T-cell (primary cell): ENCODE measurements at regions not wholly inside any gene's neighbourhood (a gene's known extent, or its start where the extent isn't known, plus 50 kb on each side); places are given as distances from the start of the nearest gene placed in this dataset.

ENCODE experiments used
- ATAC-seq, 4 experiments: fragments of 200-7000 bp in 3 of 4; fragments of 150-1000 bp in 1 of 4; cut with Tn5 transposase; replicated peaks in 1 of 4; 1 replicate in 3 of 4; 2 replicates in 1 of 4; pipeline ENCODE4 v1.10.0; 2021; ENCODE audit warnings: moderate library complexity in 3 of 4, mild to moderate bottlenecking in 2 of 4, moderate number of reproducible peaks in 1 of 4
- CTCF ChIA-PET, 2 donors: fragments of 300-600 bp; sonication (Branson Sonifier 250); formaldehyde crosslinking; loops; one replicate each; lab custom pipeline; 2022; ENCODE audit warnings: antibody characterized with exemption in 2 of 2; lab: Charles Lee
- POLR2A ChIA-PET, 2 donors: fragments of 300-600 bp; sonication (Branson Sonifier 250); formaldehyde crosslinking; loops; one replicate each; lab custom pipeline; 2022; ENCODE audit warnings: antibody characterized with exemption in 2 of 2; lab: Charles Lee
- DNase-seq, 35 experiments: peaks; one replicate each; pipeline versions ENCODE4 v3.0.0 to v3.0.0-alpha.2; 2013 to 2023
- H3K27ac ChIP-seq: one replicate; pipeline ENCODE4 v1.5.1; 2013; ENCODE audit warnings: low read length
- H3K27me3 ChIP-seq, 2 experiments: replicated peaks in 1 of 2; 1 replicate in 1 of 2; 2 replicates in 1 of 2; pipeline versions ENCODE4 v1.6.1 to v1.7.0; 2013; ENCODE audit warnings: low read length in 1 of 2, mixed read lengths in 1 of 2; ENCODE audit not compliant: control insufficient read depth in 2 of 2, insufficient read depth in 2 of 2; ENCODE audit errors: extremely low read depth in 1 of 2
- H3K36me3 ChIP-seq, 2 donors: 1 replicate in 1 of 2; 2 replicates in 1 of 2; pipeline versions ENCODE4 v1.6.1 to v1.7.0; 2013; ENCODE audit warnings: low read length in 1 of 2; ENCODE audit not compliant: control insufficient read depth in 2 of 2, insufficient read depth in 1 of 2; ENCODE audit errors: extremely low read depth in 1 of 2
- H3K4me1 ChIP-seq, 2 experiments: 1 replicate in 1 of 2; 2 replicates in 1 of 2; pipeline versions ENCODE4 v1.6.1 to v1.7.0; 2013; ENCODE audit warnings: low read length in 2 of 2, mixed read lengths in 1 of 2; ENCODE audit not compliant: insufficient read depth in 2 of 2, control insufficient read depth in 1 of 2; ENCODE audit errors: extremely low read depth in 1 of 2
- H3K4me3 ChIP-seq, 2 donors: 1 replicate in 1 of 2; 2 replicates in 1 of 2; pipeline versions ENCODE4 v1.5.1 to v1.7.0; 2013; ENCODE audit warnings: mild to moderate bottlenecking in 2 of 2, low read length in 1 of 2, moderate library complexity in 1 of 2; ENCODE audit not compliant: control insufficient read depth in 1 of 2; ENCODE audit errors: extremely low read depth in 1 of 2
- H3K9me3 ChIP-seq: 2 replicates; pipeline ENCODE4 v1.7.0; 2013
- H3K27ac Mint-ChIP-seq, 2 donors: one replicate each; pipeline ENCODE4 v1.8.0; 2020 to 2021; ENCODE audit warnings: mild to moderate bottlenecking in 2 of 2, mixed read lengths in 2 of 2
- H3K27me3 Mint-ChIP-seq, 2 donors: one replicate each; pipeline ENCODE4 v1.8.0; 2021 to 2022; ENCODE audit warnings: mixed read lengths in 2 of 2
- H3K36me3 Mint-ChIP-seq: one replicate; pipeline ENCODE4 v1.8.0; 2021; ENCODE audit warnings: mixed read lengths
- H3K4me1 Mint-ChIP-seq, 3 donors: one replicate each; pipeline ENCODE4 v1.8.0; 2020 to 2022; ENCODE audit warnings: mixed read lengths in 3 of 3, mild to moderate bottlenecking in 1 of 3
- H3K4me3 Mint-ChIP-seq, 3 donors: one replicate each; pipeline ENCODE4 v1.8.0; 2020 to 2022; ENCODE audit warnings: mild to moderate bottlenecking in 3 of 3, mixed read lengths in 3 of 3, moderate library complexity in 3 of 3
- H3K9me3 Mint-ChIP-seq, 3 donors: one replicate each; pipeline ENCODE4 v1.8.0; 2020 to 2022; ENCODE audit warnings: mixed read lengths in 3 of 3
- WGBS: methylation state at CpG from one replicate; pipeline ENCODE4 v1.1.5; 2013; ENCODE audit warnings: missing lambda C conversion rate; ENCODE audit not compliant: insufficient coverage; 5-methylcytosine and 5-hydroxymethylcytosine counted together

- H3K27ac ChIP-seq: no peak overlapping the region
- Mint-ChIP-seq H3K27me3 (no peaks in the 10 kb centered on the region), H3K27ac (no peak overlapping the region), H3K4me1 (no peaks in the 10 kb centered on the region), H3K36me3 (no peaks in the 10 kb centered on the region), H3K9me3 (peaks cover 0 to 2% (median 0%) of the 10 kb centered on the region in 3 donors), H3K4me3 (no peak overlapping the region)
- ChIA-PET CTCF (no interaction called here), POLR2A (no interaction called here)
- no peak overlapping the region for H3K4me3 ChIP-seq
- no peak for ATAC-seq
- no peaks in the 10 kb centered on the region for H3K9me3 ChIP-seq
- no peaks in the 10 kb centered on the region for H3K27me3 ChIP-seq
- no peaks in the 10 kb centered on the region for H3K36me3 ChIP-seq
- WGBS: no CpG with 5 or more reads among the region's 1 CpG
- no peak for DNase-seq
- no peaks in the 10 kb centered on the region for H3K4me1 ChIP-seq
Observed at GRCh38 chr2:137770166-137770565, 194.1 kb upstream of the HNMT start.

- Mint-ChIP-seq H3K36me3 (no peaks in the 10 kb centered on the region), H3K27me3 (no peaks in the 10 kb centered on the region), H3K9me3 (peaks cover 0 to 1% (median 0%) of the 10 kb centered on the region in 3 donors), H3K27ac (no peak overlapping the region), H3K4me3 (no peak overlapping the region), H3K4me1 (no peaks in the 10 kb centered on the region)
- H3K27me3 ChIP-seq: no peaks in the 10 kb centered on the region
- no peak overlapping the region for H3K4me3 ChIP-seq
- no peaks in the 10 kb centered on the region for H3K9me3 ChIP-seq
- H3K27ac ChIP-seq: no peak overlapping the region
- no peaks in the 10 kb centered on the region for H3K36me3 ChIP-seq
- no peak for ATAC-seq
- no peak for DNase-seq
- H3K4me1 ChIP-seq: no peaks in the 10 kb centered on the region
- CTCF ChIA-PET: no interaction called here
- WGBS: no CpG with 5 or more reads among the region's 1 CpG
- POLR2A ChIA-PET: no interaction called here
Observed at GRCh38 chr2:137771064-137771463, 193.2 kb upstream of the HNMT start.

- CTCF ChIA-PET: no interaction called here
- H3K4me1 Mint-ChIP-seq: no peaks in the 10 kb centered on the region
Observed at GRCh38 chr2:137772451-137772850, 191.8 kb upstream of the HNMT start.

GRCh38 chr2:137775529-137775928, 188.7 kb upstream of the HNMT start:
- H3K27ac Mint-ChIP-seq: no peak overlapping the region
- no peak for ATAC-seq
- CTCF ChIA-PET: no interaction called here

More at GRCh38 chr2:137772451-137772850, 191.8 kb upstream of the HNMT start:
- Mint-ChIP-seq H3K36me3 (no peaks in the 10 kb centered on the region), H3K27ac (no peak overlapping the region), H3K27me3 (no peaks in the 10 kb centered on the region), H3K9me3 (no peaks in the 10 kb centered on the region), H3K4me3 (no peak overlapping the region)
- no peak for ATAC-seq
- no peaks in the 10 kb centered on the region for H3K36me3 ChIP-seq
- H3K9me3 ChIP-seq: no peaks in the 10 kb centered on the region
- H3K4me3 ChIP-seq: no peak overlapping the region
- no peaks in the 10 kb centered on the region for H3K27me3 ChIP-seq
- no peak for DNase-seq
- H3K4me1 ChIP-seq: no peaks in the 10 kb centered on the region
- no peak overlapping the region for H3K27ac ChIP-seq
- 60% methylated on average over 2 of the region's 3 CpGs for WGBS
- POLR2A ChIA-PET: no interaction called here

GRCh38 chr2:137776697-137777096, 187.6 kb upstream of the HNMT start:
- Histone ChIP-seq H3K27ac (no peak overlapping the region), H3K4me3 (no peak overlapping the region), H3K4me1 (no peaks in the 10 kb centered on the region), H3K36me3 (no peaks in the 10 kb centered on the region), H3K27me3 (no peaks in the 10 kb centered on the region), H3K9me3 (no peaks in the 10 kb centered on the region)
- Mint-ChIP-seq H3K9me3 (peaks cover 0 to 4% (median 0%) of the 10 kb centered on the region in 3 donors), H3K27me3 (no peaks in the 10 kb centered on the region), H3K27ac (no peak overlapping the region), H3K36me3 (no peaks in the 10 kb centered on the region), H3K4me3 (no peak overlapping the region), H3K4me1 (no peaks in the 10 kb centered on the region)
- DNase-seq (no peak), ATAC-seq (no peak)
- 50% methylated on average over 1 of the region's 3 CpGs for WGBS
- ChIA-PET CTCF (no interaction called here), POLR2A (interaction anchor here (0.5 to 0.9 kb wide), 2 partner anchors 186 to 833 kb away, joined by 3 read pairs; no protein-coding TSS in a partner anchor)

More at GRCh38 chr2:137775529-137775928, 188.7 kb upstream of the HNMT start:
- Mint-ChIP-seq H3K4me1 (no peaks in the 10 kb centered on the region), H3K36me3 (no peaks in the 10 kb centered on the region), H3K9me3 (peaks cover 0 to 4% (median 0%) of the 10 kb centered on the region in 3 donors), H3K27me3 (no peaks in the 10 kb centered on the region), H3K4me3 (no peak overlapping the region)
- Histone ChIP-seq H3K4me1 (no peaks in the 10 kb centered on the region), H3K4me3 (no peak overlapping the region), H3K9me3 (no peaks in the 10 kb centered on the region), H3K36me3 (no peaks in the 10 kb centered on the region), H3K27me3 (no peaks in the 10 kb centered on the region), H3K27ac (no peak overlapping the region)
- POLR2A ChIA-PET: no interaction called here
- WGBS: no CpG with 5 or more reads among the region's 3 CpGs
- no peak for DNase-seq

- H3K27ac Mint-ChIP-seq: no peak overlapping the region
- H3K4me1 Mint-ChIP-seq: no peaks in the 10 kb centered on the region
- no peak for ATAC-seq
Observed at GRCh38 chr2:137797641-137798040, 166.6 kb upstream of the HNMT start.

GRCh38 chr2:137799600-137799999, 164.7 kb upstream of the HNMT start:
- H3K9me3 Mint-ChIP-seq: peaks cover 2 to 21% (median 14%) of the 10 kb centered on the region in 3 donors
- H3K4me1 Mint-ChIP-seq: no peaks in the 10 kb centered on the region
- DNase-seq (no peak), ATAC-seq (no peak)
- no peak overlapping the region for H3K27ac Mint-ChIP-seq
- no peak overlapping the region for H3K4me3 Mint-ChIP-seq
- no peak overlapping the region for H3K4me3 ChIP-seq
- H3K36me3 ChIP-seq: no peaks in the 10 kb centered on the region
- CTCF ChIA-PET: no interaction called here
- no peak overlapping the region for H3K27ac ChIP-seq
- WGBS: 89% methylated on average over 3 of the region's 5 CpGs
- no peaks in the 10 kb centered on the region for H3K27me3 ChIP-seq
- H3K36me3 Mint-ChIP-seq: no peaks in the 10 kb centered on the region
- H3K4me1 ChIP-seq: no peaks in the 10 kb centered on the region
- peaks cover 0 to 4% of the 10 kb centered on the region in 2 donors for H3K27me3 Mint-ChIP-seq
- POLR2A ChIA-PET: interaction anchor here in 1 of 2 donors (0.7 kb wide), 1 partner anchor 782 kb away, joined by 3 read pairs; no protein-coding TSS in a partner anchor
- H3K9me3 ChIP-seq: no peaks in the 10 kb centered on the region

More at GRCh38 chr2:137797641-137798040, 166.6 kb upstream of the HNMT start:
- no peaks in the 10 kb centered on the region for H3K36me3 Mint-ChIP-seq
- CTCF ChIA-PET: no interaction called here
- Histone ChIP-seq H3K9me3 (no peaks in the 10 kb centered on the region), H3K4me1 (no peaks in the 10 kb centered on the region), H3K27ac (no peak overlapping the region), H3K27me3 (no peaks in the 10 kb centered on the region), H3K36me3 (no peaks in the 10 kb centered on the region), H3K4me3 (no peak overlapping the region)
- peaks cover 0 to 4% of the 10 kb centered on the region in 2 donors for H3K27me3 Mint-ChIP-seq
- peaks cover 0 to 21% (median 14%) of the 10 kb centered on the region in 3 donors for H3K9me3 Mint-ChIP-seq
- POLR2A ChIA-PET: no interaction called here
- H3K4me3 Mint-ChIP-seq: no peak overlapping the region
- DNase-seq: no peak
